Thyroid gland (tissue), 4 donors: ENCODE measurements at regions not wholly inside any gene's neighbourhood (a gene's known extent, or its start where the extent isn't known, plus 50 kb on each side); places are given as distances from the start of the nearest gene placed in this dataset.

ENCODE experiments used
- POLR2A ChIP-seq, 2 donors: fragments of 450-650 bp; IDR thresholded peaks; one replicate each; pipeline ENCODE4 v1.6.1; 2017; ENCODE audit warnings: antibody characterized with exemption in 2 of 2, mild to moderate bottlenecking in 2 of 2, moderate library complexity in 1 of 2
- TF ChIP-seq, protein P1 (sequence below), 6 experiments: fragments of 200-600 bp in 3 of 6; fragments of 450-650 bp in 3 of 6; sonication (generic) in 3 of 6; IDR thresholded peaks; one replicate each; pipeline ENCODE4 v1.5.1; 2016 to 2019; ENCODE audit warnings: antibody characterized with exemption in 6 of 6, mild to moderate bottlenecking in 2 of 6, inconsistent platforms in 1 of 6, moderate library complexity in 1 of 6

DNA sequence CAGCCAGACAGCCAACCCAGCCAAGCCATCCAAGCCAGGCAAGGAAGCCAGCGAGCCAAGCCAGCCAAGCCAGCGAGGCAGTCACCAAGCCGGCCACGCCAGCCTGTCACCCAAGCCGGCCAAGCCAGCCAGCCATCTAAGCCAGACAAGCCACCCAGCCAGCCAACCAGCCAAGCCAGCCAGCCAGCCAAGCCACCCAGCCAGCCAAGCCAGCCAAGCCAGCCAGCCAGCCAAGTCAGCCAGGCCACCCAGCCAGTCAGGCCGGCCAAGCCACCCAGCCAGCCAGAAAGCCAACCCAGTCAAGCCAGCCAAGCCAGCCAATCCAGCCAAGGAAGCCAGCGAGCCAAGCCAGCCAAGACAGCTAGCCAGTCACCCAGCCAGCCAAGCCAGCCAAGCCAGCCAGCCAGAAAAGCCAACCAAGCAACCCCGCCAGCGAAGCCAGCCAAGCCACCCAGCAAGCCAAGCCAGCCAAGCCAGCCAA is 201.2 kb downstream of the GOLGA6L6 start:
- TF ChIP-seq POLR2A (IDR thresholded peaks at IDR 0.05) = no peak
- TF ChIP-seq, protein P1, sequence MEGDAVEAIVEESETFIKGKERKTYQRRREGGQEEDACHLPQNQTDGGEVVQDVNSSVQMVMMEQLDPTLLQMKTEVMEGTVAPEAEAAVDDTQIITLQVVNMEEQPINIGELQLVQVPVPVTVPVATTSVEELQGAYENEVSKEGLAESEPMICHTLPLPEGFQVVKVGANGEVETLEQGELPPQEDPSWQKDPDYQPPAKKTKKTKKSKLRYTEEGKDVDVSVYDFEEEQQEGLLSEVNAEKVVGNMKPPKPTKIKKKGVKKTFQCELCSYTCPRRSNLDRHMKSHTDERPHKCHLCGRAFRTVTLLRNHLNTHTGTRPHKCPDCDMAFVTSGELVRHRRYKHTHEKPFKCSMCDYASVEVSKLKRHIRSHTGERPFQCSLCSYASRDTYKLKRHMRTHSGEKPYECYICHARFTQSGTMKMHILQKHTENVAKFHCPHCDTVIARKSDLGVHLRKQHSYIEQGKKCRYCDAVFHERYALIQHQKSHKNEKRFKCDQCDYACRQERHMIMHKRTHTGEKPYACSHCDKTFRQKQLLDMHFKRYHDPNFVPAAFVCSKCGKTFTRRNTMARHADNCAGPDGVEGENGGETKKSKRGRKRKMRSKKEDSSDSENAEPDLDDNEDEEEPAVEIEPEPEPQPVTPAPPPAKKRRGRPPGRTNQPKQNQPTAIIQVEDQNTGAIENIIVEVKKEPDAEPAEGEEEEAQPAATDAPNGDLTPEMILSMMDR (IDR thresholded peaks at IDR 0.05) = no peak
